Osteocyte (in vitro differentiated cells): ENCODE measurements at regions not wholly inside any gene's neighbourhood (a gene's known extent, or its start where the extent isn't known, plus 50 kb on each side); places are given as distances from the start of the nearest gene placed in this dataset.

Experiments used
- DNase-seq: peaks from one replicate; pipeline ENCODE4 v3.0.0; 2021; ENCODE audit warnings: mixed read lengths; ENCODE audit not compliant: unreplicated experiment; ENCODE audit errors: extremely low spot score
- H3K27ac Mint-ChIP-seq: one replicate; pipeline ENCODE4 v1.8.0; 2021; ENCODE audit warnings: mild to moderate bottlenecking, mixed read lengths; ENCODE audit not compliant: unreplicated experiment
- H3K27me3 Mint-ChIP-seq: one replicate; pipeline ENCODE4 v1.8.0; 2021; ENCODE audit warnings: mixed read lengths; ENCODE audit not compliant: unreplicated experiment
- H3K36me3 Mint-ChIP-seq: one replicate; pipeline ENCODE4 v1.8.0; 2021; ENCODE audit warnings: mixed read lengths; ENCODE audit not compliant: unreplicated experiment
- H3K4me1 Mint-ChIP-seq: one replicate; pipeline ENCODE4 v1.8.0; 2021; ENCODE audit warnings: mixed read lengths; ENCODE audit not compliant: unreplicated experiment
- H3K4me3 Mint-ChIP-seq: one replicate; pipeline ENCODE4 v1.8.0; 2021; ENCODE audit warnings: mild to moderate bottlenecking, moderate library complexity, mixed read lengths; ENCODE audit not compliant: unreplicated experiment
- H3K9me3 Mint-ChIP-seq: one replicate; pipeline ENCODE4 v1.8.0; 2021; ENCODE audit warnings: mixed read lengths; ENCODE audit not compliant: unreplicated experiment
- TF ChIP-seq, protein P1 (sequence below): fragments of 200-600 bp; sonication (generic); IDR thresholded peaks from 2 replicates; pipeline ENCODE4 v1.5.0; 2021; ENCODE audit warnings: antibody characterized with exemption, mild to moderate bottlenecking, moderate library complexity

DNA sequence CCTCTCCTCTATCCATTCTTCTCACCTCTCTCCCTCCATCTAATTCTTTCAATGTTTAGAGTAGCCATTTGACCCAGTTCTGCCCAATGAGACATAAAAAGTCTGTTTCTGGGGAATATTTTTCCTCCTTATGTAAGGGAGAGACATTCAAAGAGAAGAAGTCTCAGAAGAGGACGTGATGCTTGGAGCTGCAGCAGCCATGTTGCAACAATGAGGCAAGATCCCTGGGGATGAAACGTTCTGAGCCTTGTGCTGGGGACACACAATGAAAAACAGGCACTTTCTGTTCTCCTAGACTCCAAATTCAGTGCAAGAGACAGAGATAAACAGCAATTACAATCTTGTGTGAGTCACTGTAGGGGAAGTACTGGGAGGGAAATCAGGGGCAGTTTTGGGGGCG, 130.8 kb downstream of the FOXL1 start:
- H3K27me3 Mint-ChIP-seq, result peaks cover 3% of the 10 kb centered on the region
- DNase-seq, result no peak
- H3K4me1 Mint-ChIP-seq, result peaks cover 3% of the 10 kb centered on the region
- no peaks in the 10 kb centered on the region for H3K36me3 Mint-ChIP-seq
- H3K9me3 Mint-ChIP-seq, result no peaks in the 10 kb centered on the region
- no peak overlapping the region for H3K27ac Mint-ChIP-seq
- H3K4me3 Mint-ChIP-seq, result no peak overlapping the region
- TF ChIP-seq, protein P1, sequence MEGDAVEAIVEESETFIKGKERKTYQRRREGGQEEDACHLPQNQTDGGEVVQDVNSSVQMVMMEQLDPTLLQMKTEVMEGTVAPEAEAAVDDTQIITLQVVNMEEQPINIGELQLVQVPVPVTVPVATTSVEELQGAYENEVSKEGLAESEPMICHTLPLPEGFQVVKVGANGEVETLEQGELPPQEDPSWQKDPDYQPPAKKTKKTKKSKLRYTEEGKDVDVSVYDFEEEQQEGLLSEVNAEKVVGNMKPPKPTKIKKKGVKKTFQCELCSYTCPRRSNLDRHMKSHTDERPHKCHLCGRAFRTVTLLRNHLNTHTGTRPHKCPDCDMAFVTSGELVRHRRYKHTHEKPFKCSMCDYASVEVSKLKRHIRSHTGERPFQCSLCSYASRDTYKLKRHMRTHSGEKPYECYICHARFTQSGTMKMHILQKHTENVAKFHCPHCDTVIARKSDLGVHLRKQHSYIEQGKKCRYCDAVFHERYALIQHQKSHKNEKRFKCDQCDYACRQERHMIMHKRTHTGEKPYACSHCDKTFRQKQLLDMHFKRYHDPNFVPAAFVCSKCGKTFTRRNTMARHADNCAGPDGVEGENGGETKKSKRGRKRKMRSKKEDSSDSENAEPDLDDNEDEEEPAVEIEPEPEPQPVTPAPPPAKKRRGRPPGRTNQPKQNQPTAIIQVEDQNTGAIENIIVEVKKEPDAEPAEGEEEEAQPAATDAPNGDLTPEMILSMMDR, result no peak

DNA sequence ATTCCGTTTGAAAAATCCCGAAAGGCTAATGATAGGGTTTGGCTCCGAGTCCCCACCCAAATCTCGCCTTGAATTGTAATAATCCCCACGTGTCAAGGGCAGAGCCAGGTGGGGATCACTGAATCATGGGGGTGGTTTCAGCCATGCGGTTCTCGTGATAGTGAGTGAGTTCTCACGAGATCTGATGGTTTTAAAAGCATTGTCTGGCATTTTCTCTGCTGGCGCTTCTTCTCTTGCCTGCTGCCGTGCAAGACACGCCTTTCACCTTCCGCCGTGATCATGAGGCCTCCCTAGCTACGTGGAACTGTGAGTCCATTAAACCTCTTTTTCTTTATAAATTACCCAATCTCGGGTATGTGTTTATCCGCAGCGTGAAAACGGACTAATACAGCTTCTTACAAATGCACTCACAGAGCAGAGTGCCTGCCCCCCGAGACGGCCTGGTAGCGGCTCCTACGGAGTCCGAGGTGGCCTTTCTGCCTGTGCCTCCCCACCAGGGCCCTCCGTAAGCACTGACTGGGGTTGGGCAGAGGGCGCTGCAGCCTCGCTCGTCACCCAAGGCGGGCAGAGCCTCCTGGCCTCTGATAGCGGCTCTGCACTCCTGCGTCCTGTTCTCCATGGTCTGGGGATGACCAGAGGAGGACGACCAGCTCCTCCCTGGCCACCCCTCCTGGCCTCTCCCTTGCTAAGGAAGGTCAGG, 131.7 kb downstream of the FOXL1 start:
- Mint-ChIP-seq H3K27me3 (peaks cover 3% of the 10 kb centered on the region), H3K36me3 (no peaks in the 10 kb centered on the region)
- TF ChIP-seq, protein P1, result no peak

GRCh38 chr16:86710602-86710950, 132.2 kb downstream of the FOXL1 start:
- Mint-ChIP-seq H3K36me3 (no peaks in the 10 kb centered on the region), H3K27me3 (peaks cover 3% of the 10 kb centered on the region), H3K9me3 (no peaks in the 10 kb centered on the region), H3K27ac (no peak overlapping the region), H3K4me3 (no peak overlapping the region), H3K4me1 (peaks cover 4% of the 10 kb centered on the region)
- TF ChIP-seq, protein P1, result no peak
- DNase-seq, result no peak

More for the DNA sequence above, 131.7 kb downstream of the FOXL1 start:
- Mint-ChIP-seq H3K9me3 (no peaks in the 10 kb centered on the region), H3K27ac (no peak overlapping the region), H3K4me1 (peaks cover 4% of the 10 kb centered on the region), H3K4me3 (no peak overlapping the region)
- no peak for DNase-seq

- no peaks in the 10 kb centered on the region for H3K9me3 Mint-ChIP-seq
- TF ChIP-seq, protein P1, result no peak
- DNase-seq, result no peak
- peaks cover 3% of the 10 kb centered on the region for H3K27me3 Mint-ChIP-seq
- H3K27ac Mint-ChIP-seq, result no peak overlapping the region
- peaks cover 4% of the 10 kb centered on the region for H3K4me1 Mint-ChIP-seq
- no peaks in the 10 kb centered on the region for H3K36me3 Mint-ChIP-seq
- no peak overlapping the region for H3K4me3 Mint-ChIP-seq
Measured at GRCh38 chr16:86712158-86713009, 134.0 kb downstream of the FOXL1 start.

DNA sequence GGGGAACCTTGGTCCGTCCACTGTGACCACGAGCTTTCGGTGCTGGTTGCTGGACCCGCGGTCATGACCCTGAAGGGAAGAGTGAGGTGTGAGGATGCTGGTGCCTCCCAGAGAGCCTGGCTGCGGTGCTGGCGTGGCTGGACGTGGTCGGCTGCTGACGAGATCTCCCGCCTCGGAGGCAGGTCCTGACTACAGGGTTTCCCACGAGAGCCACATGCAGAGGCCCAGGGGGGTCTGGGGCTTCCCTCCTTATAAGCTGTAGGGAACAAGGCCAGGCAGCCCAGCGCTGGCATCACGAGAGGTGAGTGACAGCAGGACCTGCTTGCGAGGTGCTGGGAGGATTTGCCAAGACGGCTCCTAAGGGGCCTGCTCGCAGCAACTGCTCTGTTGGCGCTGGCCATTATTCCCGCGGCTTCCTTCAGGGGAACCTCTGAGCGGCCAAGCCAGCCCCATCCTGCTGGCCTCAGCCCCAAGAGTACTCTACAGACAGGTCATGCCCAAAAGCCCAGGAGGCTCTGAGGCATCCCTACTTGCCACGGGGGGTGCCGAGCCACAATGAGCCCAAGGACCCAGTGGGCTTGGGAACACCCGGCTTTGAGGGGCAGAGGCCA, 134.8 kb downstream of the FOXL1 start:
- H3K9me3 Mint-ChIP-seq, result no peaks in the 10 kb centered on the region
- DNase-seq, result no peak
- no peak overlapping the region for H3K4me3 Mint-ChIP-seq
- H3K4me1 Mint-ChIP-seq, result peaks cover 4% of the 10 kb centered on the region
- TF ChIP-seq, protein P1, result no peak
- H3K27me3 Mint-ChIP-seq, result peaks cover 3% of the 10 kb centered on the region
- H3K27ac Mint-ChIP-seq, result no peak overlapping the region
- H3K36me3 Mint-ChIP-seq, result no peaks in the 10 kb centered on the region
